ENCODE measurements at regions not wholly inside any gene's neighbourhood (a gene's known extent, or its start where the extent isn't known, plus 50 kb on each side); places are given as distances from the start of the nearest gene placed in this dataset.

DNA sequence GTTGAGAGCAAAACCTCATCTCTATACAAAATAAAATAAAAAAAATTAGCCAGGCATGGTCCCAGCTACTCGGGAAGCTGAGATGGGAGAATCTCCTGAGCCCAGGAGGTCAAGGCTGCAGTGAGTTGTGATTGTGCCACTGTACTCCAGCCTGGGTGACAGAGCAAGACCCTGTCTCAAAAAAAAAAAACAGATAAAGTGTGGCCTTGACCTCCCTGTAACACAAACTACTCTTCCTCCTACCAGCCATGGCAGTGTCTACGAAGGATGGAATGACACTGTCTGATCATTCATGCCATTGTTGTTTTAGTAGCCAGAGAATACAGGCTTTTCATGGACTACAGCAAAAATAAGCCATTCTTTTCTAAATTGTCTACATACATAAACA lies 117.1 kb upstream of the IQSEC1 start:
- Mint-ChIP-seq H3K9me3 (peaks cover 13% of the 10 kb centered on the region), H3K27me3 (ENCODE audit: low read depth, poor library complexity) (peaks cover 16% of the 10 kb centered on the region), H3K4me3 (no peak overlapping the region), H3K4me1 (peaks cover 44% of the 10 kb centered on the region), H3K36me3 (ENCODE audit: low read depth) (no peaks in the 10 kb centered on the region), H3K27ac (no peak overlapping the region)
- no peak for DNase-seq
- TF ChIP-seq, protein P1, sequence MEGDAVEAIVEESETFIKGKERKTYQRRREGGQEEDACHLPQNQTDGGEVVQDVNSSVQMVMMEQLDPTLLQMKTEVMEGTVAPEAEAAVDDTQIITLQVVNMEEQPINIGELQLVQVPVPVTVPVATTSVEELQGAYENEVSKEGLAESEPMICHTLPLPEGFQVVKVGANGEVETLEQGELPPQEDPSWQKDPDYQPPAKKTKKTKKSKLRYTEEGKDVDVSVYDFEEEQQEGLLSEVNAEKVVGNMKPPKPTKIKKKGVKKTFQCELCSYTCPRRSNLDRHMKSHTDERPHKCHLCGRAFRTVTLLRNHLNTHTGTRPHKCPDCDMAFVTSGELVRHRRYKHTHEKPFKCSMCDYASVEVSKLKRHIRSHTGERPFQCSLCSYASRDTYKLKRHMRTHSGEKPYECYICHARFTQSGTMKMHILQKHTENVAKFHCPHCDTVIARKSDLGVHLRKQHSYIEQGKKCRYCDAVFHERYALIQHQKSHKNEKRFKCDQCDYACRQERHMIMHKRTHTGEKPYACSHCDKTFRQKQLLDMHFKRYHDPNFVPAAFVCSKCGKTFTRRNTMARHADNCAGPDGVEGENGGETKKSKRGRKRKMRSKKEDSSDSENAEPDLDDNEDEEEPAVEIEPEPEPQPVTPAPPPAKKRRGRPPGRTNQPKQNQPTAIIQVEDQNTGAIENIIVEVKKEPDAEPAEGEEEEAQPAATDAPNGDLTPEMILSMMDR (IDR thresholded peaks at IDR 0.05) = no peak

- peaks cover 50% of the 10 kb centered on the region for H3K4me1 Mint-ChIP-seq
Observed at GRCh38 chr3:13189639-13190377, 116.6 kb upstream of the IQSEC1 start.

GRCh38 chr3:13188975-13189374 lies 115.7 kb upstream of the IQSEC1 start:
- H3K27me3 Mint-ChIP-seq (ENCODE audit: low read depth, poor library complexity) = peaks cover 16% of the 10 kb centered on the region
- peaks cover 49% of the 10 kb centered on the region for H3K4me1 Mint-ChIP-seq
- no peak for DNase-seq
- no peak overlapping the region for H3K4me3 Mint-ChIP-seq
- no peak overlapping the region for H3K27ac Mint-ChIP-seq
- no peaks in the 10 kb centered on the region for H3K36me3 Mint-ChIP-seq (ENCODE audit: low read depth)
- peaks cover 13% of the 10 kb centered on the region for H3K9me3 Mint-ChIP-seq
- TF ChIP-seq, protein P1 (IDR thresholded peaks at IDR 0.05) = no peak

More at GRCh38 chr3:13189639-13190377, 116.6 kb upstream of the IQSEC1 start:
- TF ChIP-seq, protein P1 (IDR thresholded peaks at IDR 0.05) = no peak
- Mint-ChIP-seq H3K4me3 (no peak overlapping the region), H3K36me3 (ENCODE audit: low read depth) (no peaks in the 10 kb centered on the region), H3K27me3 (ENCODE audit: low read depth, poor library complexity) (peaks cover 16% of the 10 kb centered on the region), H3K9me3 (peaks cover 13% of the 10 kb centered on the region), H3K27ac (peak overlapping the region; percentile 95)
- DNase-seq = peak; percentile 43

DNA sequence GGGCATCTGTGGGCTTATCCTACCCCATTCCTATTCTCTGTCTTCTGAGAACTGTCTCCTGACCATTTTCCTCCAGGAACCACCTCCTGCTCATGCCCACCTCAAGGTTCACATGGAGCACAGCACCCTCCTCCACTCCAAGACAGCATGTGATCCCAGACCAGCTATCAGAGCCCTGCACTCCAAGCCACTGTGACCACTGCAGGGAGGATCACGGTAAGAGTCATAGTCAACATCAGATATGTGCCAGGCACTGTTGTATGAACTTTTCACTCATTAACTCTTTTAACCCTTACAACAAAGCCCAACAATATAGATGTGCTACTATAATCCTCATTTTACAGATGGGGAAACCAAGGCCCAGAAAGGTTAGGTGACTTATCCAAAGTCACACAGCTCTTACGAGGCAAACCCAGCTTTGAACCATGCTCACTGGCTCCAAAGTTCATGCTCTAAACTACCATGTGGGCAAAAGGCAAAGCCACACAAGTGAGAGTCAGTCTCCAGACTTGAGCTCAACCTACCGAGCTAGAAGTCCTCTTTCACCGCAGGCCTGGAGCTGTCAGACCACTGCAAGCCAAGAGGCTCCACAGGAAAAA lies 115.1 kb upstream of the IQSEC1 start:
- H3K4me1 Mint-ChIP-seq = peaks cover 44% of the 10 kb centered on the region
- H3K27ac Mint-ChIP-seq = peak overlapping the region; percentile 54
- DNase-seq = no peak
- H3K27me3 Mint-ChIP-seq (ENCODE audit: low read depth, poor library complexity) = peaks cover 21% of the 10 kb centered on the region
- H3K36me3 Mint-ChIP-seq (ENCODE audit: low read depth) = no peaks in the 10 kb centered on the region
- H3K4me3 Mint-ChIP-seq = no peak overlapping the region
- TF ChIP-seq, protein P1 (IDR thresholded peaks at IDR 0.05) = no peak
- peaks cover 13% of the 10 kb centered on the region for H3K9me3 Mint-ChIP-seq

DNA sequence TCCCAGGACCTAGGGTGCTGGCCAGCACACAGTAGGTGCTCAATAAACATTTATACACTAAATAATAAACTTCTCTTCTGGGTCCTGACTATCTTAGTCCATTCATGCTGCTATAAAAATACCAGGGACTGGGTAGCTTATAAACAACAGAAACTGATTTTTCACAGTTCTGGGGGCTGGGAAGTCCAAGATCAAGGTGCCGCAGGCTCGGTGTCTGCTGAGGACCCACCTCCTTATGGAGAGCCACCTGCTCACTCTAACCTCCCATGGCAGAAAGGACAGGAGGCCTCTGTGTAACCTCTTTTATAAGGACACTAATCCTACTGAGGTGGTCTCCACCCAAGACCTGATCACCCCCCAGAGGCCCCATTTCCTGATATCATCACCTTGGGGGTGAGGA lies 114.4 kb upstream of the IQSEC1 start:
- H3K9me3 Mint-ChIP-seq = peaks cover 13% of the 10 kb centered on the region

More for the DNA sequence above, 114.4 kb upstream of the IQSEC1 start:
- no peak overlapping the region for H3K27ac Mint-ChIP-seq
- TF ChIP-seq, protein P1 (IDR thresholded peaks at IDR 0.05) = no peak
- no peaks in the 10 kb centered on the region for H3K36me3 Mint-ChIP-seq (ENCODE audit: low read depth)
- H3K4me1 Mint-ChIP-seq = peaks cover 37% of the 10 kb centered on the region
- H3K27me3 Mint-ChIP-seq (ENCODE audit: low read depth, poor library complexity) = peaks cover 25% of the 10 kb centered on the region
- no peak for DNase-seq
- H3K4me3 Mint-ChIP-seq = no peak overlapping the region
